Ovary (tissue), 7 donors: ENCODE measurements at regions not wholly inside any gene's neighbourhood (a gene's known extent, or its start where the extent isn't known, plus 50 kb on each side); places are given as distances from the start of the nearest gene placed in this dataset.

Experiments used
- DNase-seq, 5 donors: peaks; one replicate each; pipeline ENCODE4 v3.0.0-alpha.2; 2019 to 2020
- H3K27ac ChIP-seq, 2 donors: fragments of 200-600 bp; one replicate each; pipeline versions ENCODE4 v1.5.1 to v1.8.0; 2019 to 2022
- H3K27me3 ChIP-seq: fragments of 200-600 bp; one replicate; pipeline ENCODE4 v1.8.0; 2022
- H3K36me3 ChIP-seq: fragments of 200-600 bp; sonication (generic); one replicate; pipeline ENCODE4 v1.5.1; 2019
- H3K4me1 ChIP-seq: one replicate; pipeline ENCODE4 v1.8.1; 2013; ENCODE audit warnings: mild to moderate bottlenecking, moderate library complexity; ENCODE audit not compliant: insufficient read depth
- H3K4me3 ChIP-seq: fragments of 200-600 bp; sonication (generic); one replicate; pipeline ENCODE4 v1.5.1; 2017
- H3K9me3 ChIP-seq, 2 donors: fragments of 200-600 bp in 1 of 2; sonication (generic) in 1 of 2; one replicate each; pipeline versions ENCODE4 v1.5.1 to v1.8.1; 2013 to 2019; ENCODE audit warnings: mild to moderate bottlenecking in 1 of 2, moderate library complexity in 1 of 2
- CTCF ChIP-seq, 3 donors: fragments of 450-650 bp in 2 of 3; fragments of 200-600 bp in 1 of 3; IDR thresholded peaks; one replicate each; pipeline versions ENCODE4 v1.5.1 to v1.8.0; 2016 to 2022; ENCODE audit warnings: antibody characterized with exemption in 3 of 3, mild to moderate bottlenecking in 1 of 3
- EP300 ChIP-seq: sonication (generic); formaldehyde crosslinking; IDR thresholded peaks from one replicate; pipeline ENCODE4 v1.6.1; 2017; ENCODE audit warnings: antibody characterized with exemption
- POLR2A ChIP-seq: fragments of 450-650 bp; IDR thresholded peaks from one replicate; pipeline ENCODE4 v1.6.1; 2017; ENCODE audit warnings: antibody characterized with exemption, mild to moderate bottlenecking, moderate library complexity
- WGBS, 3 donors: extraction: QIAGEN DNeasy Blood & Tissue Kit in 1 of 3; methylation state at CpG; one replicate each; pipeline versions ENCODE4 v1.1.5 to v1.1.7; 2013 to 2017; 5-methylcytosine and 5-hydroxymethylcytosine counted together
- intact Hi-C, 4 donors: fragments of 100-400 bp; cut with DNase I; formaldehyde crosslinking; loops; one replicate each; pipeline versions ENCODE4 v1.11.0 to v1.15.1; 2022 to 2023
- donor health status: DM: no; HTN: no; CAD: no; lungs with moderate emphysema.
- donor health status: DM: no; HTN: no; CAD: no.
- donor health status: Bipolar disorder and iron deficiency.
- donor health status: DM: no; HTN: no; CAD: no.
- donor health status: DM: yes; HTN: yes; CAD: no.

GRCh38 chr12:59886131-59886733, 290.4 kb downstream of the SLC16A7 start:
- H3K27ac ChIP-seq = no peak overlapping the region
- H3K4me3 ChIP-seq = no peak overlapping the region
- no peaks in the 10 kb centered on the region for H3K36me3 ChIP-seq
- 60 to 66% (median 64%) methylated on average over 2 of the region's 2 CpGs for WGBS, 3 donors
- no peaks in the 10 kb centered on the region for H3K4me1 ChIP-seq
- DNase-seq = no peak
- no peaks in the 10 kb centered on the region for H3K9me3 ChIP-seq
- no peaks in the 10 kb centered on the region for H3K27me3 ChIP-seq
- TF ChIP-seq CTCF (IDR thresholded peaks at IDR 0.05) = no peak
- TF ChIP-seq POLR2A = no peak
- intact Hi-C loops = loop anchor here in 1 of 4 donors (5.0 kb wide), 1 partner anchor 1889 kb away; no protein-coding TSS in a partner anchor

GRCh38 chr12:59887178-59887577, 291.3 kb downstream of the SLC16A7 start:
- intact Hi-C loops = loop anchor here in 1 of 4 donors (5.0 kb wide), 1 partner anchor 1890 kb away; no protein-coding TSS in a partner anchor
- no peak overlapping the region for H3K4me3 ChIP-seq
- H3K27me3 ChIP-seq = no peaks in the 10 kb centered on the region
- DNase-seq = no peak
- H3K36me3 ChIP-seq = no peaks in the 10 kb centered on the region
- 73 to 79% (median 74%) methylated on average over 3 of the region's 3 CpGs for WGBS, 3 donors
- H3K4me1 ChIP-seq = no peaks in the 10 kb centered on the region
- TF ChIP-seq EP300 = no peak
- no peak for TF ChIP-seq POLR2A
- no peak for TF ChIP-seq CTCF (IDR thresholded peaks at IDR 0.05)
- no peaks in the 10 kb centered on the region for H3K9me3 ChIP-seq
- H3K27ac ChIP-seq = no peak overlapping the region

- intact Hi-C loops = no loop called here
- no peak for DNase-seq
- 71 to 74% (median 72%) methylated on average over 3 of the region's 3 CpGs for WGBS, 3 donors
Observed at GRCh38 chr12:59890896-59891579, 295.2 kb downstream of the SLC16A7 start.

GRCh38 chr12:59895166-59895775, 299.4 kb downstream of the SLC16A7 start:
- Histone ChIP-seq H3K36me3 (no peaks in the 10 kb centered on the region), H3K27me3 (no peaks in the 10 kb centered on the region)
- intact Hi-C loops = no loop called here

More at GRCh38 chr12:59890896-59891579, 295.2 kb downstream of the SLC16A7 start:
- no peaks in the 10 kb centered on the region for H3K4me1 ChIP-seq
- no peaks in the 10 kb centered on the region for H3K9me3 ChIP-seq
- H3K27me3 ChIP-seq = no peaks in the 10 kb centered on the region
- TF ChIP-seq EP300 = no peak
- H3K27ac ChIP-seq = no peak overlapping the region
- no peaks in the 10 kb centered on the region for H3K36me3 ChIP-seq
- no peak overlapping the region for H3K4me3 ChIP-seq

More at GRCh38 chr12:59895166-59895775, 299.4 kb downstream of the SLC16A7 start:
- TF ChIP-seq POLR2A = no peak
- no peak for TF ChIP-seq EP300
- TF ChIP-seq CTCF (IDR thresholded peaks at IDR 0.05) = no peak
- Histone ChIP-seq H3K27ac (no peak overlapping the region), H3K4me1 (no peaks in the 10 kb centered on the region), H3K9me3 (no peaks in the 10 kb centered on the region), H3K4me3 (no peak overlapping the region)
- 54 to 61% (median 58%) methylated on average over 1 of the region's 1 CpG for whole genome bisulfite sequencing, 3 donors
- DNase-seq = no peak
